ENCODE measurements at regions not wholly inside any gene's neighbourhood (a gene's known extent, or its start where the extent isn't known, plus 50 kb on each side); places are given as distances from the start of the nearest gene placed in this dataset.

GRCh38 chr4:133372699-133373098 is 223.6 kb downstream of the PCDH10 start:
- no peak for ATAC-seq (ENCODE audit: low read depth)
- Histone ChIP-seq H3K4me2 (ENCODE audit: low read depth, low read length) (no peak overlapping the region), H2AK9ac (replicated peaks; ENCODE audit: low read depth, low read length, poor library complexity) (no peak overlapping the region), H2BK20ac (ENCODE audit: low read depth, low read length) (no peak overlapping the region), H3K79me1 (ENCODE audit: low read depth in 1 of 2, low read length in 2 of 2) (no peaks in the 10 kb centered on the region), H3K36me3 (ENCODE audit: control insufficient read depth, insufficient read depth, low read length) (no peaks in the 10 kb centered on the region), H3K14ac (replicated peaks; ENCODE audit: low read depth, low read length) (no peak overlapping the region), H2BK120ac (ENCODE audit: low read depth, low read length) (no peak overlapping the region), H3K9me3 (ENCODE audit: control insufficient read depth, insufficient read depth, low read length) (peaks cover 4% of the 10 kb centered on the region; the same call in 1 of the 2 replicates), H4K5ac (ENCODE audit: low read depth, low read length) (no peak overlapping the region), H3K4me1 (ENCODE audit: control insufficient read depth, insufficient read depth, low read length) (no peaks in the 10 kb centered on the region), H3K9me1 (ENCODE audit: insufficient read depth, low read length) (no peaks in the 10 kb centered on the region), H3K4me3 (ENCODE audit: insufficient read depth, low read depth, low read length) (no peak overlapping the region), H3K23ac (ENCODE audit: low read depth, low read length) (no peak overlapping the region), H3K27ac (ENCODE audit: insufficient read depth, low read length) (no peak overlapping the region), H2AK5ac (ENCODE audit: low read depth, low read length) (no peak overlapping the region), H4K20me1 (ENCODE audit: insufficient read depth, low read length) (no peaks in the 10 kb centered on the region), H3K9ac (ENCODE audit: low read depth, low read length) (no peak overlapping the region), H2AFZ (replicated peaks; ENCODE audit: low read length, poor library complexity) (no peak overlapping the region), H2BK5ac (ENCODE audit: low read depth, low read length, poor library complexity, severe bottlenecking) (no peak overlapping the region), H3K18ac (ENCODE audit: low read depth, low read length) (no peak overlapping the region), H4K8ac (ENCODE audit: low read depth in 2 of 2, low read length in 2 of 2) (no peak overlapping the region), H3K4ac (ENCODE audit: low read depth, low read length) (no peak overlapping the region), H3K56ac (ENCODE audit: extremely low read depth, insufficient read depth, low read length) (no peak overlapping the region), H2BK15ac (ENCODE audit: low read depth, low read length) (no peak overlapping the region), H4K91ac (ENCODE audit: insufficient read depth, low read depth, low read length) (no peak overlapping the region), H3K27me3 (ENCODE audit: control insufficient read depth, insufficient read depth, low read length) (no peaks in the 10 kb centered on the region)
- in situ Hi-C loops (cut with MboI; ENCODE audit: low sequenced_read_pairs) (no loop called here), dilution Hi-C loops (cut with HindIII; ENCODE audit: low sequenced_read_pairs, unreplicated experiment) (no loop called here), intact Hi-C loops (cut with micrococcal nuclease) (no loop called here)
- no peak for DNase-seq
- no TSS peak for BruUV-seq (replicated peaks)
- WGBS, 2 experiments (ENCODE audit: extremely low coverage in 2 of 2, insufficient read length in 1 of 2): no CpG with 5 or more reads among the region's 2 CpGs
- TF ChIP-seq ELK1 (IDR thresholded peaks at IDR 0.05; ENCODE audit: borderline replicate concordance, low read depth, low read length) (no peak), FOS (IDR thresholded peaks at IDR 0.05; ENCODE audit: low read depth, low read length) (no peak), POLR2A (IDR thresholded peaks at IDR 0.05; ENCODE audit: low read depth, low read length) (no peak), SMC3 (IDR thresholded peaks at IDR 0.05; ENCODE audit: low read depth, low read length) (no peak), USF2 (IDR thresholded peaks at IDR 0.05; ENCODE audit: low read depth, low read length) (no peak), CTCF (conservative IDR thresholded peaks at IDR 0.05; ENCODE audit: low read depth, low read length) (no peak), MXI1 (IDR thresholded peaks at IDR 0.05; ENCODE audit: borderline replicate concordance, low read depth, low read length) (no peak), RCOR1 (IDR thresholded peaks at IDR 0.05; ENCODE audit: insufficient replicate concordance, low read length) (no peak), MAFK (IDR thresholded peaks at IDR 0.05; ENCODE audit: low read depth, low read length) (no peak), CEBPB (IDR thresholded peaks at IDR 0.05; ENCODE audit: low read depth, low read length) (no peak), CHD1 (IDR thresholded peaks at IDR 0.05; ENCODE audit: low read depth, low read length) (no peak), MAZ (IDR thresholded peaks at IDR 0.05; ENCODE audit: borderline replicate concordance, low read depth, low read length) (no peak), NFE2L2 (IDR thresholded peaks at IDR 0.05; ENCODE audit: low read depth, low read length) (no peak), RAD21 (IDR thresholded peaks at IDR 0.05; ENCODE audit: low read length) (no peak)
- ChIA-PET POLR2A (ENCODE audit: unreplicated experiment) (no interaction called here), CTCF (no interaction called here)

Measured in IMR-90 (cell line).